HEK293 (cell line): ENCODE measurements at regions not wholly inside any gene's neighbourhood (a gene's known extent, or its start where the extent isn't known, plus 50 kb on each side); places are given as distances from the start of the nearest gene placed in this dataset.

Source experiments
- CTCF ChIA-PET: fragments of 350-600 bp; formaldehyde crosslinking; extraction: SDS; loops from one replicate; lab custom pipeline; 2021; ENCODE audit warnings: antibody characterized with exemption; lab: Yijun Ruan, JAX
- POLR2A ChIA-PET: fragments of 300-600 bp; formaldehyde crosslinking; extraction: SDS; loops from one replicate; lab custom pipeline; 2020; ENCODE audit warnings: antibody characterized with exemption, inconsistent platforms; lab: Yijun Ruan, JAX
- H3K27ac ChIP-seq: fragments of 200-500 bp; sonication (Bioruptor generic); 2 replicates; pipeline ENCODE4 v1.5.1; 2014; ENCODE audit warnings: low read depth, low read length, control low read depth, inconsistent platforms; ENCODE audit errors: extremely low read depth
- H3K36me3 ChIP-seq, 2 experiments: fragments of 200-500 bp in 1 of 2; sonication (Bioruptor generic) in 1 of 2; 1 replicate in 1 of 2; 2 replicates in 1 of 2; pipeline ENCODE4 v1.5.1; 2014 to 2017; ENCODE audit warnings: inconsistent platforms in 2 of 2, low read length in 2 of 2; ENCODE audit not compliant: control insufficient read depth in 2 of 2, insufficient read depth in 1 of 2
- H3K4me1 ChIP-seq: fragments of 200-500 bp; sonication (Bioruptor generic); 2 replicates; pipeline ENCODE4 v1.5.1; 2014; ENCODE audit warnings: mild to moderate bottlenecking, low read length, inconsistent platforms; ENCODE audit not compliant: control insufficient read depth, insufficient read depth
- H3K4me3 ChIP-seq: 2 replicates; pipeline ENCODE4 v1.5.1; 2011; ENCODE audit warnings: low read depth, mild to moderate bottlenecking, control low read depth, low read length, moderate library complexity
- H3K9me3 ChIP-seq: fragments of 200-500 bp; sonication (Bioruptor generic); 2 replicates; pipeline ENCODE4 v1.5.1; 2014; ENCODE audit warnings: low read depth, low read length, inconsistent platforms; ENCODE audit not compliant: control insufficient read depth, insufficient read depth
- MYNN ChIP-seq: fragments of 450-650 bp; formaldehyde crosslinking; IDR thresholded peaks from 2 replicates; pipeline ENCODE4 v1.5.1; 2016; ENCODE audit warnings: missing biosample characterization, missing genetic modification characterization, borderline replicate concordance
- PRDM10 ChIP-seq: fragments of 450-650 bp; formaldehyde crosslinking; IDR thresholded peaks from 2 replicates; pipeline ENCODE4 v1.5.1; 2016; ENCODE audit warnings: missing biosample characterization, missing genetic modification characterization
- SP7 ChIP-seq: fragments of 450-650 bp; formaldehyde crosslinking; IDR thresholded peaks from 2 replicates; pipeline ENCODE4 v1.5.1; 2016; ENCODE audit warnings: missing biosample characterization, missing genetic modification characterization
- YY1 ChIP-seq: fragments of 450-650 bp; formaldehyde crosslinking; IDR thresholded peaks from 2 replicates; pipeline ENCODE4 v1.5.1; 2018; ENCODE audit warnings: missing biosample characterization, missing genetic modification characterization
- ZBTB8A ChIP-seq: fragments of 450-650 bp; formaldehyde crosslinking; IDR thresholded peaks from 2 replicates; pipeline ENCODE4 v1.5.1; 2016; ENCODE audit warnings: missing biosample characterization, missing genetic modification characterization
- ZEB2 ChIP-seq: fragments of 450-650 bp; formaldehyde crosslinking; IDR thresholded peaks from 2 replicates; pipeline ENCODE4 v1.5.1; 2016; ENCODE audit warnings: missing biosample characterization, missing genetic modification characterization
- ZFP3 ChIP-seq: fragments of 450-650 bp; formaldehyde crosslinking; IDR thresholded peaks from 2 replicates; pipeline ENCODE4 v1.5.1; 2016; ENCODE audit warnings: low read depth, missing biosample characterization, missing genetic modification characterization
- ZNF121 ChIP-seq: fragments of 450-650 bp; formaldehyde crosslinking; IDR thresholded peaks from 2 replicates; pipeline ENCODE4 v1.5.1; 2016; ENCODE audit warnings: missing biosample characterization, missing genetic modification characterization
- ZNF132 ChIP-seq: fragments of 450-650 bp; formaldehyde crosslinking; IDR thresholded peaks from 2 replicates; pipeline ENCODE4 v1.5.1; 2017; ENCODE audit warnings: missing biosample characterization, missing genetic modification characterization, borderline replicate concordance
- ZNF157 ChIP-seq: fragments of 450-650 bp; formaldehyde crosslinking; IDR thresholded peaks from 2 replicates; pipeline ENCODE4 v1.5.1; 2016; ENCODE audit warnings: missing biosample characterization, missing genetic modification characterization
- ZNF16 ChIP-seq: fragments of 450-650 bp; formaldehyde crosslinking; IDR thresholded peaks from 2 replicates; pipeline ENCODE4 v1.5.1; 2016; ENCODE audit warnings: low read depth, missing biosample characterization, missing genetic modification characterization
- ZNF214 ChIP-seq: fragments of 450-650 bp; formaldehyde crosslinking; IDR thresholded peaks from 2 replicates; pipeline ENCODE4 v1.5.1; 2017; ENCODE audit warnings: missing biosample characterization, mild to moderate bottlenecking, missing genetic modification characterization, borderline replicate concordance
- ZNF292 ChIP-seq: fragments of 450-650 bp; formaldehyde crosslinking; IDR thresholded peaks from 2 replicates; pipeline ENCODE4 v1.5.1; 2016; ENCODE audit warnings: low read depth, missing biosample characterization, missing genetic modification characterization, borderline replicate concordance
- ZNF398 ChIP-seq: fragments of 450-650 bp; formaldehyde crosslinking; IDR thresholded peaks from 2 replicates; pipeline ENCODE4 v1.5.1; 2017; ENCODE audit warnings: missing biosample characterization, missing genetic modification characterization
- ZNF513 ChIP-seq: fragments of 450-650 bp; IDR thresholded peaks from 2 replicates; pipeline ENCODE4 v1.5.1; 2018; ENCODE audit warnings: missing biosample characterization, missing genetic modification characterization
- ZNF544 ChIP-seq: fragments of 450-650 bp; formaldehyde crosslinking; IDR thresholded peaks from 2 replicates; pipeline ENCODE4 v1.5.0; 2017; ENCODE audit warnings: missing biosample characterization, missing genetic modification characterization
- ZNF561 ChIP-seq: fragments of 450-650 bp; IDR thresholded peaks from 2 replicates; pipeline ENCODE4 v1.5.1; 2018; ENCODE audit warnings: missing biosample characterization, missing genetic modification characterization, borderline replicate concordance
- ZNF670 ChIP-seq: fragments of 450-650 bp; formaldehyde crosslinking; IDR thresholded peaks from 2 replicates; pipeline ENCODE4 v1.5.1; 2016; ENCODE audit warnings: missing biosample characterization, missing genetic modification characterization, low read depth
- TF ChIP-seq, protein P1 (sequence below): fragments of 450-650 bp; formaldehyde crosslinking; conservative IDR thresholded peaks from 2 replicates; pipeline ENCODE4 v1.5.1; 2016; ENCODE audit warnings: low read depth, missing biosample characterization, missing genetic modification characterization

DNA sequence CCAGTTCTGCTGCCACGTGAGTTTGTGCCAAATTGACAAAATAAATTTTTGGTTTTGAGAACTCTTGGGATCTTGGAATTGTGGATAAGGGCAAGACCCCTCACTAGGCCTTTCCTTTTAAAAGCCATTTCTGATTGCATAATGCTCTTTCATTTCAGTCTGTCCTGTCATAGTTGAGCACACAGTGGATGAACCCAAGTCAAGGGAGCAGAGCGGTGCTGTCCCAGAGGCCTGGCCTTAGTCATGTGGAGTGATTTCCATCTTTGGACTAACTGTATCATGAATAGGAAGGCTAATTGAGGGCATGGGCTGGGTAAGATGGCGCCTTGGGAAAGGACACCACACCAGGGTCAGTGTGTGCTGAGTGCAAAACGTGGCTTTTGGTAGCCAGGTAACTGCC is 304.0 kb downstream of the UACA start (continued):
- no peak for TF ChIP-seq ZEB2 (tag by site-specific recombination)
- no peak for TF ChIP-seq ZFP3 (tag by site-specific recombination)
- TF ChIP-seq, all 188 proteins: peak for 0

GRCh38 chr15:70453766-70454165 is 309.6 kb downstream of the UACA start:
- POLR2A ChIA-PET: no interaction called here
- no peak overlapping the region for H3K4me3 ChIP-seq
- no peaks in the 10 kb centered on the region for H3K36me3 ChIP-seq
- CTCF ChIA-PET: interaction anchor here (2.7 kb wide), 1 partner anchor 13 kb away, joined by 14 read pairs; no protein-coding TSS in a partner anchor
- no peak for TF ChIP-seq ZNF513
- no peak for TF ChIP-seq MYNN
- no peak for TF ChIP-seq ZNF544
- no peak for TF ChIP-seq ZNF121 (tag by site-specific recombination)
- no peak for TF ChIP-seq ZBTB8A (tag by site-specific recombination)
- no peak for TF ChIP-seq ZNF561
- no peak for TF ChIP-seq YY1 (tag by site-specific recombination)
- TF ChIP-seq ZNF292: no peak
- TF ChIP-seq ZNF670 (tag by site-specific recombination): no peak
- no peak for TF ChIP-seq ZNF132 (tag by site-specific recombination)
- no peak for TF ChIP-seq ZNF157
- TF ChIP-seq, protein P1, sequence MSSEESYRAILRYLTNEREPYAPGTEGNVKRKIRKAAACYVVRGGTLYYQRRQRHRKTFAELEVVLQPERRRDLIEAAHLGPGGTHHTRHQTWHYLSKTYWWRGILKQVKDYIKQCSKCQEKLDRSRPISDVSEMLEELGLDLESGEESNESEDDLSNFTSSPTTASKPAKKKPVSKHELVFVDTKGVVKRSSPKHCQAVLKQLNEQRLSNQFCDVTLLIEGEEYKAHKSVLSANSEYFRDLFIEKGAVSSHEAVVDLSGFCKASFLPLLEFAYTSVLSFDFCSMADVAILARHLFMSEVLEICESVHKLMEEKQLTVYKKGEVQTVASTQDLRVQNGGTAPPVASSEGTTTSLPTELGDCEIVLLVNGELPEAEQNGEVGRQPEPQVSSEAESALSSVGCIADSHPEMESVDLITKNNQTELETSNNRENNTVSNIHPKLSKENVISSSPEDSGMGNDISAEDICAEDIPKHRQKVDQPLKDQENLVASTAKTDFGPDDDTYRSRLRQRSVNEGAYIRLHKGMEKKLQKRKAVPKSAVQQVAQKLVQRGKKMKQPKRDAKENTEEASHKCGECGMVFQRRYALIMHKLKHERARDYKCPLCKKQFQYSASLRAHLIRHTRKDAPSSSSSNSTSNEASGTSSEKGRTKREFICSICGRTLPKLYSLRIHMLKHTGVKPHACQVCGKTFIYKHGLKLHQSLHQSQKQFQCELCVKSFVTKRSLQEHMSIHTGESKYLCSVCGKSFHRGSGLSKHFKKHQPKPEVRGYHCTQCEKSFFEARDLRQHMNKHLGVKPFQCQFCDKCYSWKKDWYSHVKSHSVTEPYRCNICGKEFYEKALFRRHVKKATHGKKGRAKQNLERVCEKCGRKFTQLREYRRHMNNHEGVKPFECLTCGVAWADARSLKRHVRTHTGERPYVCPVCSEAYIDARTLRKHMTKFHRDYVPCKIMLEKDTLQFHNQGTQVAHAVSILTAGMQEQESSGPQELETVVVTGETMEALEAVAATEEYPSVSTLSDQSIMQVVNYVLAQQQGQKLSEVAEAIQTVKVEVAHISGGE: no peak
- TF ChIP-seq ZNF214 (tag by site-specific recombination): no peak
- no peaks in the 10 kb centered on the region for H3K4me1 ChIP-seq
- no peaks in the 10 kb centered on the region for H3K9me3 ChIP-seq
- no peak overlapping the region for H3K27ac ChIP-seq

DNA sequence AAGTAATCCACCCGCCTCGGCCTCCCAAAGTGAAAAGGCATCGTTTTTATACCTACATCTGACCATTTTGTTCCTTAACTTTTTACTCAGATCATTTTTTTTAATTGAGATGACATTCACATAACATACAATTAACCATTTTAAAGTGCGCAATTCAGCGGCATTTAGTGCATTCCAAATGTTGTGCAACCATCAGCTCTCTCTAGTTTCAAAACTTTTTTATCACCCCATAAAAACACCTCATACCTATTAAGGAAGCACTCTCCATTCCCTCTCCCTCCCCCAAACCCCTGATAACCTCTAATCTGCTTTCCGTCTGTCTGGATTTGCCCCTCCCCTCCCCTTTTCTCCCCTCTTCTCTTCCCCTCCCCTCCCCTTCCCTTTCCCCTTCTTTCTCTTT is 310.1 kb downstream of the UACA start:
- ChIA-PET POLR2A (no interaction called here), CTCF (interaction anchor here (2.7 kb wide), 1 partner anchor 13 kb away, joined by 14 read pairs; no protein-coding TSS in a partner anchor)
- Histone ChIP-seq H3K27ac (no peak overlapping the region), H3K4me3 (no peak overlapping the region), H3K4me1 (no peaks in the 10 kb centered on the region), H3K36me3 (no peaks in the 10 kb centered on the region), H3K9me3 (no peaks in the 10 kb centered on the region)
- 0 out of 2 replicates have a peak, but pooled peaks have one; percentile 39 for TF ChIP-seq ZNF398 (tag by site-specific recombination)
- TF ChIP-seq ZNF16 (tag by site-specific recombination): no peak
- peak; percentile 46 for TF ChIP-seq SP7 (tag by site-specific recombination)
- 0 out of 2 replicates have a peak, but pooled peaks have one; percentile 22 for TF ChIP-seq PRDM10
